OCI-M2 (cell line): ENCODE measurements at regions not wholly inside any gene's neighbourhood (a gene's known extent, or its start where the extent isn't known, plus 50 kb on each side); places are given as distances from the start of the nearest gene placed in this dataset.

ENCODE experiments used
- DNase-seq: peaks from one replicate; lab custom pipeline; 2025; ENCODE audit not compliant: unreplicated experiment; lab: John Stamatoyannopoulos, UW

GRCh38 chr15:25982736-25983135, 119.6 kb upstream of the ATP10A start:
- DNase-seq: no peak

DNA sequence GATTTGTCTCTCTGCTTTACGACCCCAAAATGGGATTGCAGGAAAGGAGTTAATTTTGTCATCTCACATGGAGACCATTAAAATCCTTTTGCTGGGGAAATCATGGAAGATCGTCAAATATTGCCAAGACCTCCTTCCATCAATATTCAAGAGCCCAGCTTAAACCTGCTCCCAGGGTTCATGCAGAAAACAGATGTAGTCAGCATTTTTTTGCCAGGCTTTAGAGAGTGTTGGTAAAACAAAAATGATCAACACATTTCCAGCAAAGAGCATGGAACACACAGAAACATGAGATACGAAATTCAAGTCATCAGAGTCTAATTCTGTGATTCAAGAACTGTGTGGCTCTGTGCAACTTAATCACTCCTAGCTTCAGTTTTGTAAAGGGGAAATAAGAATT, 118.0 kb upstream of the ATP10A start:
- DNase-seq: no peak

GRCh38 chr15:25972141-25972675, 109.1 kb upstream of the ATP10A start:
- no peak for DNase-seq

GRCh38 chr15:25971053-25971452, 107.9 kb upstream of the ATP10A start:
- no peak for DNase-seq

DNA sequence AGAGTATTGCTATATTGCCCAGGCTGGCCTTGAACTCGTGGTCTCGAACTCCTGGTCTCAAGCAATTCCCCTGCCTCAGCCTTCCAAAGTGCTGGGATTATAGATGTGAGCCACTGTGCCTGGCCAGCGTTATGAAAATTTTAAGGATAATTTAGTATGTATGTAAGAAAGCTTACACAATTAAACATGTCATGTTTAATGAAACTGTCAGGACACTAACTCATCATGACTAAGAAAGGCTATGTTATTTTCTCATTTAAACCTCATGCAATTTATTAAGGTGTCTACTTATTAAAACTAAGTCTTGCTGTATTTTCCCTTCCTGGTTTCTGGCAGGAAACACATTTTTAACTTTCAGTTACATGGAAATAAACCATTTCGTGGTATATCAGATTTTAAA, 106.8 kb upstream of the ATP10A start:
- no peak for DNase-seq

DNA sequence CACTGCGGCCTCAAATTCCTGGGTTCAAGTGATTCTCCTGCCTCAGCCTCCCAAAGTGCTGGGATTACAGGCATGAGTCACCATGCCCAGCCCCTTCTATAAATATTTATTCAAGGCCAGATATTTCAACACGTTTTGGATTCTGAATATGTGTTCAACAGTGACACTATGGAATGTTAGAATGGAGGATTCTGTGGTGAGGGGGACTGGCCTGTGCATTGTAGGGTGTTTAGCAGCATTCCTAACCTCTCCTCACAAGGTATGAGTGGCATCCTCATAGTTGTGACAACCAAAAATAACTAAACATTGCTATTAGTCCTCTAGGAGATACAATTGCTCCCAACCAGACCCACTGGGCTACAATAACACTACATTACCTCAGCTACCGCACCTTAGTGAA, 104.0 kb upstream of the ATP10A start:
- no peak for DNase-seq

DNA sequence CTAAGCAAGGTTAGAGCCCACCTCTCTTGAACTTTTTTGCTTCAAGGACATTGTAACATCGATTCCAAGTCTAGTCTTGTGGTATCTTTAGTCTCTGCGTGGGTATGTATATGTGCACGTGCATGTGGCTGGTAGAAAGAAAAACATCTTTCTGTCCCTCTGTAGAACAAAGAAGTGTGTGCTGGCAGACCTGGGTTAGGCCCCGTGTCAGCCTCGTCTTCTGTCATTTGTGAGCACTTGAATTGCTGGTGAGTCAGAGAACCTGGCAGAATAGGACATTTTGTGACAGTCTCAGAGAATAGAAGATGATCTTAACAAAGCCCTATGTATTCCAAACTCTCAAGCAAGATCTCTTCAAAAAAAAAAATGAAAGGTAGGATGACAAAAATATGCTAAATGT, 102.2 kb upstream of the ATP10A start:
- no peak for DNase-seq

- no peak for DNase-seq
These were observed 97.1 kb upstream of the ATP10A start for GRCh38 chr15:25960273-25960672.

GRCh38 chr15:25959100-25959499, 96.0 kb upstream of the ATP10A start:
- DNase-seq: no peak

- DNase-seq: no peak
These were observed 92.5 kb upstream of the ATP10A start for GRCh38 chr15:25955628-25956027.

DNA sequence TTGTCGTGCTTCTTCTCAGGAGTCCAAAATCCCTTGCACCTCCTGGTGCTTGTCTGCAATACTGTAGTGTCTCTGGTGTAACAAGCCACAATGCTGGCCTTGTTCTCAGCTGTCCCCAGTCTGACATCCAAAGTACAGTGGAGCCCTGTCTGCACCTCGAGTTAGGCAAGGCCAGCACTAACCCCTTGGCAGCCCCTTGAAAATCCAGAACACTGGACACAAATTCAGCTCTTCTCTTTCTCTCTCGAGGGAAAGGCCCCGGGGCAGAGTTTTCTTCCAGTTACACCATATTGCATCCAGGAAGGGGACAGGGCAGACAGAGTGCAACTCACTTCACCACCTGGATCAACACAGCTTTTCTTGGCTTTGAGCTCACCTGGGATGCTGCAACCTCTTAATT, 91.3 kb upstream of the ATP10A start:
- no peak for DNase-seq

DNA sequence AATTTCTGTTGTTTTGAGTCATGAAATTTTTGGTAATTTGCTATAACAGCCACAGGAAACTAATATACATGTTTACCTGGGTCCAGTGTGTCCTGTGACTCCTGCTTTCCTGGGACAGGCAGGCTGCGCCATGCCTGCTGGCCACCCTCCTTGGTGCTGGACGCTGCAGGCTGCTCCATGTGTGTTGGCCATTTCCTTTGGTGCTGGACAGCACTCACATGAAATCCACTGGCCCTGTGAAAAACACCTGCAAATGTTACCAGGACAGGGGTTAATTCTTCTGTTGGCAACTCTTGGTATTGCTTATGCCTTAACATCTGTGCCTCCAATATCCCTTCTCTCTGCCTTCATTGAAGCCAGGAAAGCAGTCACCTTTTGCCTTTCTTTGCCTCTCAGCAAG, 86.9 kb upstream of the ATP10A start:
- no peak for DNase-seq

GRCh38 chr15:25947323-25948314, 84.5 kb upstream of the ATP10A start:
- no peak for DNase-seq

DNA sequence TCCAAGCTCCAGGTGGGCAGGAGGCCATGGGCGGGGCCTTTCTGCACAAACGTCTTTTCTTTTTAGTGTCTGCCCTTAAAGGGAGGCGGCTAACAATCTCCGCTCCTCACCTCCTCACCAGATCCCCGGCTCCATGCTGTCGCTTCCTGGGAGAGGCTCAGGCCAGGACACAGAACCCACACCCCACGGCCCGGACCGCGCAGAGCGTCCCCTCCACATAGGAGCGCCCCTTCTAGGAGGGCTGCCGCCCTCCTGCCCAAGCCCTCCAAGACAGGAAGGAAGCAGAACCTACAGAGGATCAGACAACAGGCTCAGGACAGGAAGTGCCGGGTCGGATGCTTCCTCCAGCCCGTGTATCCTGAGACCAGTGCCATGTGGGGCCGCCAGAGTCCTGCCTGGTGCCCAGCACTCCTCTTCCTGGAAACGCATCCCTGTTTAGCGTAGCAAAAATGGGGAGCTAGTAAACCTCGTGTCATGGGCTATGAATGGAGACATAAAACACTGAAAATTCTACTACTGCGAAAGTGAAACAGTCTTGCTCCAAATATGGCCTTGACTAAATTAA, 83.2 kb upstream of the ATP10A start:
- no peak for DNase-seq

- DNase-seq: no peak
These were observed 81.3 kb upstream of the ATP10A start for GRCh38 chr15:25944386-25944785.

GRCh38 chr15:25943831-25944230, 80.7 kb upstream of the ATP10A start:
- DNase-seq: no peak

- DNase-seq: no peak
These were observed 76.0 kb upstream of the ATP10A start for GRCh38 chr15:25939122-25939521.

- no peak for DNase-seq
These were observed 74.7 kb upstream of the ATP10A start for GRCh38 chr15:25937796-25938195.

GRCh38 chr15:25936004-25936403, 72.9 kb upstream of the ATP10A start:
- no peak for DNase-seq

DNA sequence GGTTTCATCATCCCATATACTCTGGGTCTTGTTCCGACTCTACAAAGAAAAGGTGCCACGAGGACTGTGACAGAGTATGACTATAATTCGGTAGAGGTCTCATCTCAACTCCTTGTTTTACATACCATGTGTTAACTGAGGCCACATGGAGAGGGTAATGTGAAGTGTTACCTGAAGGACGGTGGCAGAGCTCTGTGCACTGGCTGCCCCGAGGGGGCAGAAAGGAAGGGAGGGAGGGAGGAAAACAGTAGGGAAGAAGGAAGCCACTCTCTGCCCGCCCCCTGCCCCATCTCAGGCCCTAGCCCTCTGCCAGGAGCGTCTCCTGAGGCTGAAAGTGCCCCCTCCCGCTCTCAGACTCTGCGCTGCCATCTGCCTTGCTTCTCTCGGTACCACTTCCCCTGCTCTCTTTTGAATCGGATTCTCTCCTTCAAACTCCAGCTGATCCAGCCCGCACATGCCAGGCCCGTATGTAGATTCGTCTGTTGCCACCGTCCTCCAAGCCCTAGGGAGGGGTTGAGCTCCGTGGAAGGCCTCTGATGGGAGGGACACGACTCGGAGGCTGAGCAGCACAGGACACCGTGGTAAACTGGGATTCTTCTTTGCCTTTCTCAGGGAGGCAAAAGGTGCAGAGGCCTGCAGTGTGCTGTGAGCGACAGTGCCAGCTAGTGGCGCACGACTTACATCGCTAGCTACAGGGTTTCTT, 70.5 kb upstream of the ATP10A start:
- no peak for DNase-seq

DNA sequence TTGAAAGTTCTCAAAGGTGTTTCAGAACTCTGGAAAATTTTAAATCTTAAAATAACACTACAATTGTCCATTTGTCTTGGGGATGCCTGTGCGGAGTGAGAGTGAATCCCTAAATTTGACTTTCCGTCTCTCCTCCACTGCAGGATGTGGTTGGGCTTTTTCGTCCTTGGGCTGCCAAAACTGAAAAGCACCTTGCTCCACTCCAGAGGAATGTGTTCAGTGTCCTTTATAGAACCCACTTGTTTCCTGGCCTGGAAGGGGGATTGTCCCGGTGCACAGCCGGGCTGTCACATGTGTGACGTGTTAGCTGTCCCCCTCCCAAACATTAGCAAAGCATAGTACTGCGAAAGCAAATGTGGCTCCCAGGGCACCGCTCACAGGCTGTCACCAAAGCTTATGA, 69.6 kb upstream of the ATP10A start:
- no peak for DNase-seq

- DNase-seq: no peak
These were observed 68.7 kb upstream of the ATP10A start for GRCh38 chr15:25931851-25932250.
